Hematopoietic multipotent progenitor cell treated with erythropoietin and hydrocortisone succinate and interleukin-3 and kit ligand, for 4 days (in vitro differentiated cells): ENCODE measurements at regions not wholly inside any gene's neighbourhood (a gene's known extent, or its start where the extent isn't known, plus 50 kb on each side); places are given as distances from the start of the nearest gene placed in this dataset.
A peak's percentile ranks its signal among the peaks of the same experiment; 100 is the strongest.
"Not testable (repeated sequence)": the region's sequence is repeated elsewhere in the genome, so short reads cannot be mapped to it uniquely, and the experiment has no call there.

Experiments
- DNase-seq: peaks from one replicate; pipeline ENCODE4 v3.0.0-alpha.2; 2015

DNA sequence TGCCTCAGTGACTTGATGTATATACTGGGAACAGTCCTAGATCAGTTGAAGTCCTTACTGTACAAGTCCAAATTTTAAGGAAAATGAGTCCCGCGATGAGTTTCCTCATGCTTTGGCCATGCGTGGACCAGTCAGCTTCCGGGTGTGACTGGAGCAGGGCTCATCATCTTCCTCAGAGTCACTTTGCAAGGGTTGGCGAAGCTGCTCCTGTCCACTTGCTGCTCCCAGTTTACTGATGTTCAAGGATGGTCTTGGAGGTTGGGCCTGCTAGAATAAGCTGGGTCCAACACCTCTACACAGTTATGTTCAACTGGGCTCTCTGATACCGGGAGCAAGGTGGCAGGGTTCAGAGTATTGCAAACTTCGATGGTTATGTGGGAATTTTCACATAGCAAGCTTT, 66.2 kb upstream of the PRMT8 start:
- DNase-seq, result not testable (repeated sequence)

DNA sequence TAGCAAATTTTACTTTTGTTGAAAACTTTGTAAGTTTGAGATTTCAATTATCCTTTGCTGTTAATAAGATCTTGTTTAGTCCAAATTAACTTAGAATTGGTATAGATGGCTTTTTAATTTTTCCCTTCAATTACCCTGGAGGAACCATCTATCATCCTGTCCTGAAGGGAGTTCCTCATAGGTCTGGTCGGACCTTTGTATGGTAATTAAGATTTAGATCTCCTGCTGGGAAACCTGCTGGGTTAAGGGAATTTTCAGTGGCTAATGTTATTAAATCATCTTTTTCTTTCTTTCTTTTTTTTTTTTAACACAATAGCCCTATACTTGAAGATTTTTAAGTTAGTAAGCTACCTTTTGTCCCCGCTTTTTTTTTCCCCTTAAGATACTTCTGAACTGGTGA, 63.0 kb upstream of the PRMT8 start:
- DNase-seq, result no peak

GRCh38 chr12:3428631-3429030, 62.4 kb upstream of the PRMT8 start:
- DNase-seq, result no peak

GRCh38 chr12:3429523-3429922, 61.5 kb upstream of the PRMT8 start:
- DNase-seq, result not testable (repeated sequence)

- no peak for DNase-seq
Observed at GRCh38 chr12:3431686-3432085, 59.3 kb upstream of the PRMT8 start.

- DNase-seq, result peak; percentile 12
Observed at GRCh38 chr12:3432176-3432742, 58.7 kb upstream of the PRMT8 start.

DNA sequence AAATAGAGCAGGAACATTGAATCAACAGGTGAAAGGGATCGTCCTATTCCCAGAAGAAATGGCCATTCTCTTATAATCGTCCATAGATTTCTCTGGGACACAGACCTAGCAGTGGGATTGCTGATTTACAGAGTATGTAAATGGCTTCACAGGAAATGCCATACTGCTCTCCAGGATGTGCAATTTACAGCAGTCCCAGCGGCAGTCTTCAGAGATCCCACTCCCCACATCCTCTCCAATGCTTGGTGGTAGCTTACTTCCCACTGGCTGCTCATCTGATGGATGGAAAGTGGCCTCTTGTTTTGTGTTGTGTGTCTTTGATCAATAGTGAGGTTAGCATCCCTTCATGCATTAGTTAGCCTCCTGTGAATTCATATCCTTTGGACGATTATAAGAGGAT, 58.1 kb upstream of the PRMT8 start:
- DNase-seq, result no peak

DNA sequence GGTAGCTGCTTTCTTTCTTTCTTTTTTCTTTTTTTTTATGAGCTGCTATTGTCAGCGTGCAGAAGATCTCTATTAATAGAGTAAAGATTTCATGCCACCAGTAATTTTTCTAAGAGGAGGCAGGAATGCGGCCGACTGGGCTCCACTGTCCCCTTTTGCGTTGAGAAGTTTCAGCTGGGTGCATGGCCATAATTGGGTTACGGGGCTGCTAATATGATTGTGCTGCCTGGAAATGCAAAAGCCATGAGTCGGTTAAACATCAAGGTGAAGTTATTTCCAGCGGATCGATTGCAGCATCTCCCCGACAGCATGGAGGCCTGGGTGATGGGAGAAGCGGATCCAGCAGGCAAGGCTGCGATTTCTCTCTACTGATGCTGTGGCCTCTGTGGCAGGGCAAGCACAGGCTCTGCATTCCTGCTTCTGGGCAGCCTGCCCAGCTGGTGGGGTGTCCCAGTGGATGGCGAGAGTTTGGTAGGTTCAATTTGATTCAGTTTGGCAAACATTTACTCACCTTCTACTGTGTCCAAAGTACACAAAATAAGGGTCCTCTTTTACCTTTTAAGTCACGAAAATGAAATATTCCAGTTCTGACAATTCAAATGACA, 54.4 kb upstream of the PRMT8 start:
- no peak for DNase-seq

- DNase-seq, result no peak
Observed at GRCh38 chr12:3437986-3438385, 53.0 kb upstream of the PRMT8 start.

DNA sequence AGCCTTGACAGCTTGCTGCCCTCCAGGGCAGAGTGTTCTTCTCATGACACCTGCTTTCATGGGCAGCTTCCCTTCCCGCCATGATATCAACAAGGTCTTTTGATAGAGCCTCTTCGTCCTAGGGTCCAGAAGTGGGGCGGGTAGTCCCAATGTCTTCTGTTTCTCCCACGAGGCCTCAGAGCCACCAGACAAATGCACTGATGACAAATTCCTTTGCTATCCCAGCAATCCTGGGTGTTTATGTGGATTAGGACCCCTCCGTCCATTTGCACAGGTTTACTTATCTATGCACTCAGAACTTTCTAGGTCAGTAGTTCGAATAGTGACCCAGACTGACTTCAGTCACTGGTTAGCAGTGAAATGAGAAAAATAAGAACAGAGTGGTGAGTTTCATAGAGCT, 52.6 kb upstream of the PRMT8 start:
- no peak for DNase-seq
